NCI-H1694 (cell line): ENCODE measurements at regions not wholly inside any gene's neighbourhood (a gene's known extent, or its start where the extent isn't known, plus 50 kb on each side); places are given as distances from the start of the nearest gene placed in this dataset.

ENCODE experiments used
- DNase-seq: peaks from one replicate; lab custom pipeline; 2025; lab: John Stamatoyannopoulos, UW

- no peak for DNase-seq
Observed at GRCh38 chr15:27619204-27619603, 479.9 kb downstream of the OCA2 start.

- DNase-seq: no peak
Observed at GRCh38 chr15:27617013-27617412, 482.1 kb downstream of the OCA2 start.

GRCh38 chr15:27608248-27608647, 490.9 kb downstream of the OCA2 start:
- DNase-seq: no peak

- DNase-seq: no peak
Observed at GRCh38 chr15:27601239-27601960, 497.7 kb downstream of the OCA2 start.

- no peak for DNase-seq
Observed at GRCh38 chr15:27599034-27599433, 500.1 kb downstream of the OCA2 start.

- DNase-seq: no peak
Observed at GRCh38 chr15:27598251-27599009, 500.7 kb downstream of the OCA2 start.

- no peak for DNase-seq
Observed at GRCh38 chr15:27595211-27595610, 503.9 kb downstream of the OCA2 start.

GRCh38 chr15:27592036-27592760, 506.9 kb downstream of the OCA2 start:
- DNase-seq: no peak
